T-helper 2 cell treated with Interferon-gamma antibody and Interleukin-4, amounts not matched to agents 100 ng/mL and 5 ng/mL, for 36 hours (primary cell): ENCODE measurements at regions not wholly inside any gene's neighbourhood (a gene's known extent, or its start where the extent isn't known, plus 50 kb on each side); places are given as distances from the start of the nearest gene placed in this dataset.

Experiments
- intact Hi-C: fragments of 100-400 bp; cut with micrococcal nuclease; formaldehyde crosslinking; loops from one replicate; pipeline ENCODE4 v1.15.1; 2023

DNA sequence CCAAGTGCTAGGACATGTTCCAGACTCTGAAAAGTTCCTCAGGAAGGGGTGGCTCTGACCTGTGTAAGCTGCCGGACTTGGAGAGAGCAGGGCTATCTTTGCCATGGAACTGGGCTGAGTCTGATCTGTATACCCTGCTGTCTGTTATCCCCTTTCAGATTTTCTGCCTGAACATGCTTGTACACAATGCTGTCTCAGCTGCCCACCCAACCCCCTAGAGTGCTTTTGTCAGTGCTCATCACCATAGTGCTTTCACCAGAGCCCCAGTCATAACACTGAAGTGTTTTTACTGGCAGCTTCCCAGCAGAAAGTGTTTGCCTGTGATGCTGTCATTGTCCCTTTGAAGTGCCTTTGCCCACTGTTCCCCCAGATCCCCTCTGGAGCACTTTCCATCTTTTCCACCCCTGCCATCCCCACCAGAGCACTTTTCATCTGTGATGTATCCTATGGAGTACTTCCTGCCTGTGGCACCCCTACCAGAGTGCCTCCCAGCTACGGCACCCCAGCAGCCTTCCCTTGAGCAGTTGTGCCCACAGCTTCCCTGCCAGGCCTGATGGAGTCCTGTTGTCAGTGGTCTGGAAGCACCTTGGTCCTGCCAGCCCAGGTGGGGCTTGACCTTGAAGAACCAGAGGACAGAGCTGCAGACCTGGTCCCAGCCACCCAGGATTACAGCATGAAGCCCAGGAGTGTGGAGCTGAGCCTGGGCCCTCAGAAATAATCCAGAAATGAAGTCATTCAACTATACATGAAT, 397.7 kb downstream of the DIPK2A start:
- intact Hi-C loops = no loop called here

GRCh38 chr3:144375088-144375487, 403.5 kb downstream of the DIPK2A start:
- intact Hi-C loops = no loop called here

DNA sequence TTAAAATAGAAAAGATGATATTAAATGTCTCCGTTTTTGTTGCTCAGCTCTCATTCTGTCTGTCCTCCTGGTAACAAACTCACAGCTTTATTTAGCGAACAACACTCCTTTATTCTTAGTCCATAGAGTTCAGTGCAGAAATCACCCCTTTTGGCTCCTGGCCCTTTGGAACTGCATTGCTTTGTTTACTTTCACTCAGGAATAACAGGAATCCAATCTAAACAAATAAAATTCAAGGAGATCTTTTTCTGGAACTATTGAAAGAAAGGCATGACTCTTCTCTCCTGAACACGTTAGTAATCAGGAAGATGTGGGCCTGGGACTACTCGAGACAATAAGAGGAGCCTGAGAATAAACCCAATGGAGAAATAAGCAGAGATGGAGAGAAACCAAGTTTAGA, 409.2 kb downstream of the DIPK2A start:
- intact Hi-C loops = no loop called here

- intact Hi-C loops = no loop called here
These were observed 410.0 kb downstream of the DIPK2A start for GRCh38 chr3:144381607-144382006.

DNA sequence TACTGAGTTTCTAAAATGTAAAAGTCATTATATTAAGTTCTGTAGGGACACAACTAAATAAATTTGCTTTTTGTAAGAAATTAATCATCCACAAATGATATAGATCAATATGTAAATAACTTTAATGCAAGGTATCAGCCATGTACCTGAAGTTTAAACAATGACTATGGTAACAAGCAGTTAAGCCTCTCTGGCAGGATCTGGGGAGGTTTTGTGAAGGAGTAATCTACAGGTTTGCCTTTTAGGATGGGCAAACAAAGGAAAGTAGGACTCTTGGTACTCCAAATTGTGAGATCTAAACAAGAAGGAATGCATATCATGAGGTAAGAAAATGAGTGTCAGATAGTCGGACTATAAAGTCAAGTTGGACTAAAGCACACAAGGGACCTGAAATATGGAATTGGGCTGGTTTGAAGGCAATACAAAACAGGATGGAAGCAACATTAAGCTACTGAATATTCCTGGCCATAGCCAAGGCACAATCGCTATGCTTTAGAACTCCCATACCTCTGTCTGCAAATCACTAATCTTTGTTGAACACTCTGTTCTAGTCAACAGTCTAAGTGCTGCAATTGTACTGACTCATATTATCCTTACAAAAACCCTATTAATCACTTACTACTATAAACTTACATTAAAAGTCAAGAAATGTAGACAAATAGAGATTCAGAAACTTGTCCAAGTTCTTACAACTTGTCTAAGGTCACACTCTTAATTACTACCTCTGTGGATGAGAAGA, 412.8 kb downstream of the DIPK2A start:
- intact Hi-C loops = no loop called here

GRCh38 chr3:144390786-144391185, 419.2 kb downstream of the DIPK2A start:
- intact Hi-C loops = no loop called here

DNA sequence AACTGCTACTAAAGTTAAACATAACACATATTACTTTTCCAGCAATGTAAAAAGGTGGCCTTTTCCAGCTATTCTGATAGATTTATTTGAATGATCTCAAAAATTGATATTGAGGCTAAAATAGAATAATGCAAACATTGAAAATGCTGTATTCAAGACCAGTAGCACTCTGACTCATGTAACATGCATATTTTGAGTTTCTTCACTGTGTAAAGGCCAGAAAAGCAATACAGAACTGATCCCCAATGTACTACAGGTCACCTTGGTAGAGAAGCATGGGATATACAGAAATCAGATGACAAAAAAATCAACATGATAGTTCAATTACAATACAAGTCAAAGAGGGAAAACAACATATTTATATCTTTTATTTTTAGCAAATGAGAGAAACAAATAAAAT, 419.6 kb downstream of the DIPK2A start:
- intact Hi-C loops = no loop called here

GRCh38 chr3:144394032-144394431, 422.4 kb downstream of the DIPK2A start:
- intact Hi-C loops = no loop called here

GRCh38 chr3:144402430-144402829, 430.8 kb downstream of the DIPK2A start:
- intact Hi-C loops = no loop called here

DNA sequence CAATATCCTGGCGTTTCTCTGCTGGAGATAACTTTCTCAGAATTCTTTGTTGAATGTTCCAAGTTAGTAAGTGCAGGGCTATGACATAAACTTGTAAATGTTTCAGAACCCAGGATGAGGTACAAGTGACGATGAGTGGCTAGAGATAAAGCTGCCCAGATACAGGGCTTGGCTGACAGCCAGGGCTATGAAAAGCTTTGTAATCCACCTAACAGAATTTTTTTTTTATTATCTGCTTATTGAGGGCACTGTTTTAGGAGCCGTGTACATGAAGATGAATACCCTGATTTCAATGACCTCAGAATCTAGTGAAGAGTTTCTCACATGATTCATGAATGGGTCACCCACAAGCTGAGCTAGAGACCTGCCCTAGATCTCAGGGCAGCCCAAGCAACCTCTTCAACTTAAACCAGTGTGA, 431.4 kb downstream of the DIPK2A start:
- intact Hi-C loops = no loop called here

DNA sequence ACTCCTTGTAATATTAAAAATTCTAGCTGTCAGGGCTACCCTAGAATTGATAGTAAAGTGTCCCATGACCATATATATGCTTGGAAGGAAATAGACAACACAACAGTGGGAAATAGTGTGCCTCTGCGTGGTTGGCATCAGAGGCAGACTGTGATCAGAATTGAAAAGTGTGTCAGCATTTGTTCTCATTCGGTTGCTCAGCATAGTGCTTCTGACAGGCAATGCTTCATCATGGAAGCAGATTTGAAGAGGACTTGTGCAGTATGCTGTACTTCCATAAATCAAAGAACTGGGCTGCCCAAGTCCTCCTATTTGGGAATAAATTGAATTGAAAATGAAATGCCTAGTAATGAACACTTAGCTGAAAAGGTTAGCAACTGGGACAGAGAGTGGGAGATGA, 435.7 kb downstream of the DIPK2A start:
- intact Hi-C loops = no loop called here

- intact Hi-C loops = no loop called here
These were observed 437.7 kb downstream of the DIPK2A start for GRCh38 chr3:144409319-144409718.

- intact Hi-C loops = no loop called here
These were observed 441.4 kb downstream of the DIPK2A start for GRCh38 chr3:144413068-144413467.

GRCh38 chr3:144415492-144415891, 443.9 kb downstream of the DIPK2A start:
- intact Hi-C loops = no loop called here

GRCh38 chr3:144424606-144425005, 453.0 kb downstream of the DIPK2A start:
- intact Hi-C loops = no loop called here

- intact Hi-C loops = no loop called here
These were observed 454.7 kb downstream of the DIPK2A start for GRCh38 chr3:144426366-144426765.

GRCh38 chr3:144426967-144427366, 455.3 kb downstream of the DIPK2A start:
- intact Hi-C loops = no loop called here

GRCh38 chr3:144429719-144430121, 458.1 kb downstream of the DIPK2A start:
- intact Hi-C loops = no loop called here

GRCh38 chr3:144431134-144431533, 459.5 kb downstream of the DIPK2A start:
- intact Hi-C loops = no loop called here

DNA sequence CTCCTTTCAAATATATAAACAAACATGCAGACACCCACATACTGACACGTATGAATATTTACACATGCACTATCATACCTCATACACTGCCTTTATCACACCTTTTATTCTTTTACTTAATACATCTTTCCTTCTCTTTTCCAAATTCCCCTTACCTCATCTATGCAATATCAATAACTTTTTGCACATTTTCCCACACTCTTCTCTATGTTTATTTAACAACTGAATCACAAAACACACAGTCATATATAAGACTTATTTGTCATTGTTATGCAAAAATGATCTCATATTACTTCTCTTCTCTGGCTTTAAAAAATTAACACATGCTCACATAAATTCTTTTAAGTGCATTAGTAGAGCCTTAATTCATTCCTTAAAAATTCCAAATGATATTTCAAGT, 461.4 kb downstream of the DIPK2A start:
- intact Hi-C loops = no loop called here

- intact Hi-C loops = no loop called here
These were observed 466.4 kb downstream of the DIPK2A start for GRCh38 chr3:144437989-144438388.

DNA sequence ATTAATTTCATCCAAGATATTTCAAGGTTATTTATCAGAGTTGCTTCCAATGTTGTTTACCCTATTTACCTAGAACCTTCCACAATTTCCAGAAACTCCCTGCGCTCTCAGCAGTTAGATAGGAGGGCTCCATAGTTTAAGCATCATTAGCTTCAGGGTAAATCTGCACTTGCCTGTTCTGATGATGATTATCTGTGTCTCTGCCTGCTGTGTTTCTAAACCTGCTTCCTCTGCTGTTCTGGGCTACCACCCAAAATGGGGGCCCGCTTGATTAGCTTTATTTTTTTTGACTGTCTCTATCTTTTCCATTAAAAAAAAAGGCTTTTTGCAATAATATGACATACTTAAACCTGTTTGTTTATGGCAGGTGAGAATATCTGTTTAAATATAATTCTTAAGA, 472.4 kb downstream of the DIPK2A start:
- intact Hi-C loops = no loop called here

GRCh38 chr3:144444546-144444945, 472.9 kb downstream of the DIPK2A start:
- intact Hi-C loops = no loop called here
